UCSD-AML1 (cell line): ENCODE measurements at regions not wholly inside any gene's neighbourhood (a gene's known extent, or its start where the extent isn't known, plus 50 kb on each side); places are given as distances from the start of the nearest gene placed in this dataset.
"Not testable (repeated sequence)": the region's sequence is repeated elsewhere in the genome, so short reads cannot be mapped to it uniquely, and the experiment has no call there.

Source experiments
- DNase-seq: peaks from one replicate; lab custom pipeline; 2025; ENCODE audit not compliant: unreplicated experiment; lab: John Stamatoyannopoulos, UW

- no peak for DNase-seq
Measured at GRCh38 chr14:105581551-105582341, 55.4 kb downstream of the TMEM121 start.

- DNase-seq, result no peak
Measured at GRCh38 chr14:105582639-105583038, 56.3 kb downstream of the TMEM121 start.

- not testable (repeated sequence) for DNase-seq
Measured at GRCh38 chr14:105583914-105584313, 57.5 kb downstream of the TMEM121 start.

- DNase-seq, result not testable (repeated sequence)
Measured at GRCh38 chr14:105585290-105585689, 58.9 kb downstream of the TMEM121 start.

GRCh38 chr14:105585722-105586121, 59.3 kb downstream of the TMEM121 start:
- not testable (repeated sequence) for DNase-seq

GRCh38 chr14:105586144-105586872, 59.9 kb downstream of the TMEM121 start:
- not testable (repeated sequence) for DNase-seq

GRCh38 chr14:105587034-105587433, 60.7 kb downstream of the TMEM121 start:
- DNase-seq, result not testable (repeated sequence)

GRCh38 chr14:105587482-105588235, 61.3 kb downstream of the TMEM121 start:
- not testable (repeated sequence) for DNase-seq

- DNase-seq, result no peak
Measured at GRCh38 chr14:105588236-105588860, 62.0 kb downstream of the TMEM121 start.

- no peak for DNase-seq
Measured at GRCh38 chr14:105589161-105589925, 63.0 kb downstream of the TMEM121 start.

- DNase-seq, result not testable (repeated sequence)
Measured at GRCh38 chr14:105589926-105590185, 63.5 kb downstream of the TMEM121 start.

GRCh38 chr14:105591052-105591451, 64.7 kb downstream of the TMEM121 start:
- DNase-seq, result no peak

- not testable (repeated sequence) for DNase-seq
Measured at GRCh38 chr14:105591792-105592341, 65.5 kb downstream of the TMEM121 start.

GRCh38 chr14:105592646-105593045, 66.3 kb downstream of the TMEM121 start:
- DNase-seq, result not testable (repeated sequence)

GRCh38 chr14:105595346-105595745, 69.0 kb downstream of the TMEM121 start:
- DNase-seq, result not testable (repeated sequence)

- not testable (repeated sequence) for DNase-seq
Measured at GRCh38 chr14:105596374-105596773, 70.0 kb downstream of the TMEM121 start.

GRCh38 chr14:105598040-105598763, 71.8 kb downstream of the TMEM121 start:
- not testable (repeated sequence) for DNase-seq

- not testable (repeated sequence) for DNase-seq
Measured at GRCh38 chr14:105598925-105599586, 72.7 kb downstream of the TMEM121 start.
